MM.1S (cell line): ENCODE measurements at regions not wholly inside any gene's neighbourhood (a gene's known extent, or its start where the extent isn't known, plus 50 kb on each side); places are given as distances from the start of the nearest gene placed in this dataset.

Experiments
- DNase-seq: peaks from one replicate; pipeline ENCODE4 v3.0.0-alpha.2; 2015
- H2AFZ ChIP-seq: fragments of 300-600 bp; sonication (generic); 2 replicates; pipeline ENCODE4 v1.6.0; 2016; ENCODE audit warnings: antibody characterized with exemption, low read length
- H3F3A ChIP-seq: fragments of 300-600 bp; sonication (generic); 2 replicates; pipeline ENCODE4 v1.6.1; 2016; ENCODE audit warnings: mild to moderate bottlenecking, antibody characterized with exemption, low read length, moderate library complexity, mixed read lengths; ENCODE audit not compliant: insufficient read depth
- H3K27ac ChIP-seq: fragments of 300-600 bp; sonication (generic); 2 replicates; pipeline ENCODE4 v1.5.1; 2016; ENCODE audit warnings: mild to moderate bottlenecking, low read length
- H3K27me3 ChIP-seq: fragments of 300-600 bp; sonication (generic); replicated peaks from 2 replicates; pipeline ENCODE4 v1.6.0; 2016; ENCODE audit warnings: low read length; ENCODE audit not compliant: insufficient read depth
- H3K36me3 ChIP-seq: fragments of 300-600 bp; sonication (generic); replicated peaks from 2 replicates; pipeline ENCODE4 v1.6.1; 2016; ENCODE audit warnings: mild to moderate bottlenecking, low read length, mixed read lengths; ENCODE audit not compliant: insufficient read depth
- H3K4me1 ChIP-seq: fragments of 300-600 bp; sonication (generic); 2 replicates; pipeline ENCODE4 v1.6.1; 2016; ENCODE audit warnings: low read length, mixed read lengths
- H3K4me2 ChIP-seq: fragments of 300-600 bp; sonication (generic); 2 replicates; pipeline ENCODE4 v1.6.0; 2016; ENCODE audit warnings: low read depth, low read length
- H3K4me3 ChIP-seq: fragments of 300-600 bp; sonication (generic); 2 replicates; pipeline ENCODE4 v1.5.1; 2016; ENCODE audit warnings: low read length, mixed read lengths
- H3K79me2 ChIP-seq: fragments of 300-600 bp; sonication (generic); 2 replicates; pipeline ENCODE4 v1.6.1; 2016; ENCODE audit warnings: mixed run types, low read length, mixed read lengths
- H3K9ac ChIP-seq: fragments of 300-600 bp; sonication (generic); 2 replicates; pipeline ENCODE4 v1.6.1; 2016; ENCODE audit warnings: low read length, mixed read lengths
- H3K9me2 ChIP-seq: fragments of 300-600 bp; sonication (generic); replicated peaks from 2 replicates; pipeline ENCODE4 v1.6.1; 2016; ENCODE audit warnings: mild to moderate bottlenecking, low read length, mixed read lengths; ENCODE audit not compliant: insufficient read depth
- H3K9me3 ChIP-seq: fragments of 300-600 bp; sonication (generic); replicated peaks from 2 replicates; pipeline ENCODE4 v1.6.1; 2016; ENCODE audit warnings: mild to moderate bottlenecking, low read length, mixed read lengths; ENCODE audit not compliant: insufficient read depth
- H4K20me1 ChIP-seq: fragments of 300-600 bp; sonication (generic); 2 replicates; pipeline ENCODE4 v1.6.1; 2016; ENCODE audit warnings: mild to moderate bottlenecking, low read length, moderate library complexity, mixed read lengths; ENCODE audit not compliant: insufficient read depth
- CTCF ChIP-seq: fragments of 300-600 bp; sonication (generic); IDR thresholded peaks from 2 replicates; pipeline ENCODE4 v1.5.1; 2016; ENCODE audit warnings: antibody characterized with exemption, low read length, mixed read lengths
- EZH2 ChIP-seq: fragments of 300-600 bp; sonication (generic); optimal IDR thresholded peaks from 2 replicates; pipeline ENCODE3; 2017; ENCODE audit warnings: low read depth, mild to moderate bottlenecking, antibody characterized with exemption, low read length, mixed read lengths
- EZH2phosphoT487 ChIP-seq: fragments of 300-600 bp; sonication (generic); IDR thresholded peaks from 2 replicates; pipeline ENCODE4 v1.6.1; 2018; ENCODE audit warnings: antibody characterized with exemption, low read length

- Histone ChIP-seq H3K4me3 (no peak overlapping the region), H3K27ac (no peak overlapping the region), H3K9ac (no peak overlapping the region), H3K36me3 (no peaks in the 10 kb centered on the region), H3F3A (no peaks in the 10 kb centered on the region), H3K9me2 (no peaks in the 10 kb centered on the region), H3K4me2 (no peak overlapping the region), H3K79me2 (no peaks in the 10 kb centered on the region), H4K20me1 (no peaks in the 10 kb centered on the region), H2AFZ (no peak overlapping the region), H3K4me1 (no peaks in the 10 kb centered on the region), H3K27me3 (no peaks in the 10 kb centered on the region), H3K9me3 (no peaks in the 10 kb centered on the region)
- no peak for DNase-seq
- TF ChIP-seq CTCF (no peak), EZH2phosphoT487 (no peak), EZH2 (no peak)
Measured at GRCh38 chr20:4488407-4489339, 197.6 kb upstream of the PRNP start.

- Histone ChIP-seq H4K20me1 (no peaks in the 10 kb centered on the region), H3K27ac (no peak overlapping the region), H3K27me3 (no peaks in the 10 kb centered on the region)
Measured at GRCh38 chr20:4484379-4484997, 201.8 kb upstream of the PRNP start.

GRCh38 chr20:4483961-4484360 lies 202.3 kb upstream of the PRNP start:
- TF ChIP-seq EZH2: no peak
- no peak for TF ChIP-seq EZH2phosphoT487
- TF ChIP-seq CTCF: no peak

More at GRCh38 chr20:4484379-4484997, 201.8 kb upstream of the PRNP start:
- DNase-seq: no peak
- H3K4me2 ChIP-seq: no peak overlapping the region
- H2AFZ ChIP-seq: no peak overlapping the region
- no peaks in the 10 kb centered on the region for H3K36me3 ChIP-seq
- H3K9me2 ChIP-seq: no peaks in the 10 kb centered on the region
- H3K9ac ChIP-seq: no peak overlapping the region
- H3K9me3 ChIP-seq: no peaks in the 10 kb centered on the region
- no peak for TF ChIP-seq EZH2
- no peak for TF ChIP-seq EZH2phosphoT487
- no peak for TF ChIP-seq CTCF
- H3K79me2 ChIP-seq: no peaks in the 10 kb centered on the region
- no peaks in the 10 kb centered on the region for H3F3A ChIP-seq
- no peak overlapping the region for H3K4me3 ChIP-seq
- no peaks in the 10 kb centered on the region for H3K4me1 ChIP-seq

More at GRCh38 chr20:4483961-4484360, 202.3 kb upstream of the PRNP start:
- Histone ChIP-seq H3K36me3 (no peaks in the 10 kb centered on the region), H3K9me2 (no peaks in the 10 kb centered on the region), H3K9ac (no peak overlapping the region), H2AFZ (no peak overlapping the region), H3K27ac (no peak overlapping the region), H3F3A (no peaks in the 10 kb centered on the region), H3K4me1 (no peaks in the 10 kb centered on the region), H3K9me3 (no peaks in the 10 kb centered on the region), H3K4me2 (no peak overlapping the region), H3K79me2 (no peaks in the 10 kb centered on the region), H3K27me3 (no peaks in the 10 kb centered on the region), H4K20me1 (no peaks in the 10 kb centered on the region), H3K4me3 (no peak overlapping the region)
- DNase-seq: no peak
